GM15510 (cell line): ENCODE measurements at regions not wholly inside any gene's neighbourhood (a gene's known extent, or its start where the extent isn't known, plus 50 kb on each side); places are given as distances from the start of the nearest gene placed in this dataset.

Experiments
- POLR2A ChIP-seq: IDR thresholded peaks from 3 replicates; pipeline ENCODE4 v1.6.1; 2011; ENCODE audit warnings: borderline replicate concordance; ENCODE audit not compliant: insufficient read length; ENCODE audit errors: extremely low read depth

DNA sequence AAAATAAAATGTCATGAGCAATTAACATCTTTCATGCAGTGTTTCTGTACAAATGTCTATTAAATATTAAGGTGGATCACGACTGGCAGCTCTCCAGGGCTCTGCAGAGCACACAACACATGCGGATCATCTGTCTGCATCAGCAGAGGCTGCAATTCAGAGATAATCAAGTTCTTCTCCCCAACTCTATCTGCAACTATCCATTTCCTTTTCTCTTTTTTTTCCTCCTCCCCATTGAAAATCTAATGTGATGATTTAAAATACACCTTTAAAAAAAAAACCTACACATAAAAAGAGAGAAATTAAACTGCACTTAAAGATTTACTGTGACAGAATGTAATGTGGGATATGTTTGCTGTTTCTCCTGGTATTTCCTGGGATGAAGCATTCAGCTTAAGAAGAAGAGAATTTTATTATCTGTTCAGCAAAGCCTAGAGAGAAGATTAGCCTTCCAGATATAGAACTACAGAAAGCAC, 352.6 kb upstream of the CCDC54 start:
- TF ChIP-seq POLR2A: no peak

DNA sequence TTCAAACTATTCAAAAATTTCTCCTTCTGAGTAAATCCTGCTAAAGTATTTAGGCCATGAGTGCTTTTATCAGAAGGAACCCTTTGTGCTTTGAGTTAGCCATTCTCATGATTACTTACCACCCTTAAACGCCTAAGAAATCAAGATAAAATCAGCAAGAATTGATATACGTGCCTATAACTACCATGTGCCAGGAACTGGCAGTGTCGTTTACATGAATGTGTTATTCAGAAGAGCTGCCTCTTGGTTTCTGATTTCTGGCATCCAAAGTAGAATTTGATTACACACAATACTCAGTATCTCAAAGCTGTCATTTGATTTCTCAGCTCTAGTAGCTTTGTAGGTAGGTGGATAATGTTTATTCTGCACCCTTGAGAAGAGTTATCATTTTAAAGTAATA, 351.3 kb upstream of the CCDC54 start:
- no peak for TF ChIP-seq POLR2A

DNA sequence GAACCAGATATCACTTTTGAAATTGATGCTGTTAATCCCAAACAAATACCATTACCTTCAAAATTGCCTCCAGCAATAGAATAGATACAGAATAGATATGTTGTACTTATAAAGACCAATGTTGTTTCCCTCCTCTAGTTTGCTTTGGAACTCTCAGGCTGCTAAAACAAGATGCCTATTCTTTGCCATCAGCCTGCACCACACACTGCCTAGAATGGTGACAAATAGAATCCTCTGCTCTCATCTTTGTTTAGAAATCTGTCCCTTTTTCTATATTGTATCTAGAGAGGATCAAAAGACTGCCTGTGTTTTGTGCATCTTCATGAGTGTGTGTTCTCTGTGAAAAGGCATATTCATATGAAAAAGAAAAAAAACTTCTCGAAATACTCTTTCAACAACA, 349.2 kb upstream of the CCDC54 start:
- TF ChIP-seq POLR2A: no peak

DNA sequence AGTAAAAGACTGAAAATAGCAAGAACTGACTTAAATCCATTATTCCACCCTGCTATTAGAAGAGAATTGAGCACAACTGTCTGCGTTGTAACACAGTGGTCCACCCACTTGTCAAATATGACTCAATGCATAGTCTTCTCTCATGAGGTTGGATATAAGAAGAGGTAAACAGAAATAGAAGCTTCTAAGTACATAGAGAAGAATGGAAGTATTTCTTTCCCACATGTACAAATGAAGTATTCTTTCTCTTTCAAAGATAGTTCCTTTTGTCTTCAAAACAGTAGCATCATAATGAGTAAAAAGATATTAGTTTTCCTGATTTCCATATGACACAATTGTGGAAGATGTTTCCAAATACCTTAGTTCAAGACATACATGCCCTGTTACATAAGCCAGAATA, 348.6 kb upstream of the CCDC54 start:
- TF ChIP-seq POLR2A: no peak

DNA sequence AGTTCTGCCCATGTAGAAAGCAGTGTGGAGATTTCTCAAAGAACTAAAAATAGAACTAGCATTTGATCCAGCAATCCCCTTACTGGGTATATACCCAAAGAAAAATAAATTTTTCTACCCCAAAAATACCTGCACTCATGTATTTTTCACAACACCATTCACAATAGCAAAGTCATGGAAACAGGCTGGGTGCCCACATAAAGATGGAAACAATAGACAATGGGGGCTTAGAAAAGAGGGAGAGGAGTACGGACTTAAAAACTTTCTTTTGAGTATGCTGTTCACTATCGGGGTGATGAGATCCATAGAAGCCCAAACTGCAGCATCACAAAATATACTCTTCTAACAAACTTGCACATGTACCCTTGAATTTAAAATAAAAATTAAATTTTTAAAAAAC, 345.1 kb upstream of the CCDC54 start:
- TF ChIP-seq POLR2A: no peak

DNA sequence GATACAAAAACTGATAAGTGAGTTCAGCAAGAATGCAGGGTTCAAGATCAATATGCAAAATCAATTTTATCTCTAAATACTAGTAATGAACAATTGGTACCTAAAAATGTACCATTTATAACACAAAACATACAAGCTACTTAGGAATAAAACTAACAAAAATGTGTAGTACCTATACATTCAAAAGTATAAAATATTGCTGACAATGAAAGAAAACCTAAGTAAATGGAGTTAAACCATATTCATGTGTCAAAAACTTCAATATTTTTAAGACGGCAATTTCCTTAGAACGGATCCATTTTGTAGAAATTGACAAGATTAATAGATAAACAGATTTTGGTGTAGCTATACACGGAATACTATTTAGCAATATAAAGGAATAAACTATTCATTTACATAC, 343.1 kb upstream of the CCDC54 start:
- no peak for TF ChIP-seq POLR2A

DNA sequence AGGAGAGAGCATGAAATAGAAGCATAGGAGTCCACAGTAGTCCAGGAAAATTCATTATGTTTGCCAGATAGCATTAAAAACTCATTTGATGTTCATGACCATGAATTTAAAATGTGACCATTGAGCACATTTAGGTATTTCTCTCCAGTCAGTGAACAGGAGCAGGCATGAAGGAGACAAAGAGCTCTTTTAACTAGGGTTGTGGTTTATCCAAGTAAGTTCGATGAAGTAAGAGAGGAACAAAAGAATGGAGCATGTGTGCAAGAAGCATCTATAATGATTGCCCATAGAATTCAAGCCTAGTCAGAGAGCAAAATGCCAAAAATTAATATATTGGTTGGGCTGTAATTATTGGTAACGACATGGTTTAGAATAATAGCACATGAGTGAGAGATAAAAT, 342.1 kb upstream of the CCDC54 start:
- TF ChIP-seq POLR2A: no peak

DNA sequence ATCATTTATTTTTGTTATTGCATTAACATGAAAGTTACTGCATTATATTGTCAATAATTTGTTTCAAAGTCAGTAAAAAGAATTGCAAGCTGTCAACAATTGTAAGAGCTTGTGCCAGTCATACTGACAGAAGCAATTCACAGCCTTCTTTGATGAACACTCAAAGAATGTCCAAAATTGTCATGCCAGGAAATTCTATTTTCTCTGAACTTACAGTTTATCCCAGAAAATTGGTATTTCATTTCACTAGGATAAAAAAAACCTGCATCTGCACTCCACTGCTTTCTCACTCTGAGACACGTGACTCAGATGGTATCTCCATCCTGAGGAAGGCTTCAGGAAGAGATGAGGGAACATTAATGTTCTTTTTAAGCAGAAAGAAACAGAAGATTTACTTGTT, 332.6 kb upstream of the CCDC54 start:
- no peak for TF ChIP-seq POLR2A

DNA sequence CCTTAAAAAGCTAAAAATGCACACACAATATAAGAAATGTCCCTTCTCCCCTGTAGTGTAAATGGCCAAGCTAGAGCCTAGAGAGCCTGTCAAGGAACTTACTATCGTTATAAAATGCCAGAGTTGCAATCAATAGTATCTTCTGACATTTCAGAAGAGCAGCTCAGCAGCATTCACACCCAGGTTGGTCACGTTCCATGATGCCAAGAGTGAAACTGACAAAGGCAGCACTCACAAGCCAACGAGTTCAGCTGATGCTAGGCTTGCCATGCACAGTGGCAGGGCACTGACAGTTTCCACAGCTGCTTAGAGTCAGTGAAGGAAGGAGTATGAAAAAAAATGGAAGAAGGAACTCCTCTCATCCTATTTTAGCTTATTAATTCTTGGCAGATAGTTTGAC, 331.4 kb upstream of the CCDC54 start:
- TF ChIP-seq POLR2A: no peak

DNA sequence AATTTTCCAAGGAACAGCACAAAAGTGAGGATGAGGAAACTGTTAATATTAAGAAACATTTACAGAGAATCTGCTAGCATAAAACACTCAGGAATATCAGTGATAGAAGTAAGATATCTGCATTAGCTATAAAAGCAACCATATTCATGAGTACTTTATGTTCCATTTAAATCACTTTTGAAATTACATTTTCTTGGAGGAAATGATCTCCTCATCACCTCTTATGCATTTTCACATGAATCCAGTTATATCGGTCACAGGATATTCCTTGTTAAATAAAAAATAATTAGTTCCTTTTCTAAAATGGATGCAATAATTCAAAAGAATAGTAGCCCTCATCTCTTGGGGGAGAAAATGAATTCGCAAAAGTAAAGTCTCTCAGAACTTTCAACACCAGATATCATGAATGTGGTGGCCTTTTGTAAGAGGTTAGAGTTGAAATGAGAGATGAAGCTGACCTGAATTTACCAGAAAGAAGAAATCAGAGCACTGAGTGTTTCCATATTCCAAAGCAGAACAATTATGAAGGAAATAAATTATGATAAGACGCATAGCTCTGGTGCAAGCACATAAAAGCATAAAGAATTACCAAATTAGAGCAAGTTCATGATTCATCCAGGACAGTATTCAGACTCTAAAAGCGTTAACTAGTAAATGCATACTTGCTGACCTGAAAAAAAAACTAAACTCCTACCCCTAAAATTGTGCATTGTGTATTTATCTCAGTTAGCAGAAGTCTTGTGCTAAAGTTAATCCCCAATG, 321.9 kb upstream of the CCDC54 start:
- TF ChIP-seq POLR2A: no peak

DNA sequence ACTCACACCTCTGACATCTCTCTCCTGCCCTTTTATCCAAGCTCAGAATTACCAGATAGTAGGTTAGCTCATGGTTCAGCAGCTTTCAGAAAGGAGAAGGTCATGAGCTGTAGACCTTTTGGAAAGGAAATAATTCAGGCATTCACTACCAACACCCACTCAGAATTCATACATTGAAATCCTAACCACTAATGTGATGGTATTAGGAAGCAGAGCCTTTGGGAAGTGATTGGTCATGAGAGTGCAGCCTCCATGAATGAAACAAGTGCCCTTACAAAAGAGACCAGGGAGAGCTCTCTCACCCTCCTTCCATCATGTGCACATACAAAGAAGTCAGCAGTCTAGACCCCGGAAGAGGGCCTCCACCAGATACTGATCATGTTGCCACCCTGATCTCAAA, 315.8 kb upstream of the CCDC54 start:
- no peak for TF ChIP-seq POLR2A

DNA sequence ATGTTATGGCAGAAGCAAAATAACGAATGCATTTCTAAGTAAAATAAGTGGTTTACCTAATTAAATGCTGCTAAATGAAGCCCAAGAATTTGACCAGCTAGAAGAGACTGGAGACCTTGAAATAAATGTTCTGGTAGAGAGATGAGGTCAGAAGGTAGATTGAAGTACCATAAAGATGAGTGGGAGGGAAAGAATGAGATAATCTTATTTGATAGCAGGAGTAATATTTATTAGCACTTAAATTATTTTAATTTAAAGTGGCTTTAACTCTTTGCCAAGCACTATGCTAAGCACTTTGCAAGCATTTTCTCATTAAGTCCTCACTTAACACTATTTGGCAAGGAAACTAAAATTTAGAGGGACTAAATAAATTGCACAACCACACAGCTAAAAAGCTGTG, 314.9 kb upstream of the CCDC54 start:
- TF ChIP-seq POLR2A: no peak

DNA sequence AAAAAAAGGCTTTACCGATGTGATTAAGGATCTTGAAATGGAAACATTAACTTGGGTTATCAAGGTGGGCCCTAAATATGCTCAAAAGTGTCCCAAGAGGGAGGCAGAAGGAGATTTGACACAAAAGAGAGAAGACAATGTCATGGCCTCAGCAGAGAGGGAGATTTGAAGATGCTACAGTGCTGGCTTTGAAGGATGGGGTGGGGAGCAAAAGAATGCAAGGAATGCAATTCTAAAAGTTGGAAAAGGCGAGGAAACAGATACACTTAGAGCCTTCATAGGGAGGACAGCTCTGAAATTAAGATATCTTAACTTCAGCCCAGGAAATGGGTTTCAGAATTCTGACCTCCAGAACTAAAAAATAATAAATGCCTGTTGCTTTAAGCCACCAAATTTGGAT, 314.5 kb upstream of the CCDC54 start:
- TF ChIP-seq POLR2A: no peak

DNA sequence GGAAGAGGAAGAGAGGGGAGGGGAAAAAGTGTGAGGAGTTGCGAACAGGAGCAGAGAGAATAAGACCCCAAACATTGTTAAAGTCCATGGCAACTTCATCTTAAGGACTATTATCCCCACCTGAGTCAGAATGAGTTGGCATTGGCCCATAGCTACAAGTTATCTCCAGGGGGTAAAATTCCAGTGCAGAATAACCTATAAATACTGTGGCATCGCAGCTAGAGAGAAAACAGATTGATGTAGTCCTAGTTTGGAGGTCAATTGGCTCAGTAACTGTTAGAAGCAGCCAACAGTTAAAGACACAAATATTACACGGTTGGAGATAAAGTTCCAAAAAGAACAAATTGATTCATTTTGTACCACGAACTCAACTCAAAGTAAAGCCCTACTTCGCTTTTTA, 313.9 kb upstream of the CCDC54 start:
- no peak for TF ChIP-seq POLR2A

DNA sequence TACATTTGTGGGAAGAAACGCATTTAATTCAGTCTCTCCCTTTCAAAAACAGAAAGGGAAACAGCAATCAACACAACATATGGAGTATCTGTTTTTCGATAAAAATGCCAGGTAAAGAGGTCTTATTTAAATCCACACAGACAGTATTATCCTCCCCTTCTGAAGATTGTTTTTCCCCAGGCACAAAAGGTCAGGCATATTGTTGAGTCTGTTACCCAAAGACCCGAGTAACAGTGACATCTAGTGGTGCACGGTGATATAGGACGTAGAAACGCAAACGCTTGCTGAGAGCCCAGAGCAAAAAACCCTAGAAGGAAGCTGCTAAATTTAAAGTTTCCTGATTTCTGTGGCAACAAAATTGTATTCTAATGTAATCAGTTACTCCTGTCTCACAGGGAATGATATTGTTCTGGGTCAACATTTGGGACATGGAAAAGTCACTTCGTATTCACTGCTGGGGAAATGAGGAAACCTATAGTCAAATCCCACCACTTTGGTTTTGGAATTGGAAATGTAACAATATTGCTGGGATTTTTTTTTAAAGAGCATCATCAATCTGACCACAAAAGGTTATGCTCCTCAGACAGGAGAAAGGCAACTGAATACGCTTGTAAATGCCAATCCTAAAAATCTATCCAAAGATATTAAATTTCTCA, 312.7 kb upstream of the CCDC54 start:
- TF ChIP-seq POLR2A: no peak
